H9 (cell line): ENCODE measurements at regions not wholly inside any gene's neighbourhood (a gene's known extent, or its start where the extent isn't known, plus 50 kb on each side); places are given as distances from the start of the nearest gene placed in this dataset.

ENCODE experiments used
- DNase-seq: peaks from one replicate; pipeline ENCODE4 v3.0.0-alpha.2; 2017
- H2AFZ ChIP-seq: one replicate; pipeline ENCODE4 v1.6.1; 2013; ENCODE audit warnings: mild to moderate bottlenecking, low read length, control low read depth, moderate library complexity
- H2AK5ac ChIP-seq: 2 replicates; pipeline ENCODE4 v1.6.1; 2013; ENCODE audit warnings: low read length, control low read depth, mixed read lengths; ENCODE audit not compliant: insufficient read length
- H2BK120ac ChIP-seq: one replicate; pipeline ENCODE4 v1.6.1; 2013; ENCODE audit warnings: low read depth, mild to moderate bottlenecking, low read length, control low read depth, inconsistent platforms; ENCODE audit not compliant: poor library complexity, severe bottlenecking
- H2BK12ac ChIP-seq: 2 replicates; pipeline ENCODE4 v1.6.1; 2013; ENCODE audit warnings: low read length, control low read depth, mixed read lengths, low read depth; ENCODE audit not compliant: insufficient read length
- H2BK15ac ChIP-seq: 2 replicates; pipeline ENCODE4 v1.6.1; 2013; ENCODE audit warnings: low read depth, low read length, control low read depth
- H2BK20ac ChIP-seq: one replicate; pipeline ENCODE4 v1.6.1; 2013; ENCODE audit warnings: low read depth, mild to moderate bottlenecking, low read length, control low read depth, inconsistent platforms; ENCODE audit not compliant: poor library complexity, severe bottlenecking
- H2BK5ac ChIP-seq: 2 replicates; pipeline ENCODE4 v1.6.1; 2013; ENCODE audit warnings: low read length, control low read depth, mixed read lengths; ENCODE audit not compliant: insufficient read length
- H3K14ac ChIP-seq: 2 replicates; pipeline ENCODE4 v1.6.1; 2013; ENCODE audit warnings: low read length, control low read depth; ENCODE audit not compliant: insufficient read depth
- H3K18ac ChIP-seq: 2 replicates; pipeline ENCODE4 v1.6.1; 2013; ENCODE audit warnings: low read depth, mild to moderate bottlenecking, mixed read lengths, low read length, control low read depth; ENCODE audit not compliant: insufficient read length
- H3K23ac ChIP-seq: 2 replicates; pipeline ENCODE4 v1.6.1; 2013; ENCODE audit warnings: low read length, control low read depth, mixed read lengths, low read depth; ENCODE audit not compliant: insufficient read length
- H3K23me2 ChIP-seq: 2 replicates; pipeline ENCODE4 v1.6.1; 2013; ENCODE audit warnings: low read depth, mild to moderate bottlenecking, mixed read lengths, low read length, control low read depth; ENCODE audit not compliant: insufficient read length, poor library complexity, severe bottlenecking
- H3K27ac ChIP-seq: 2 replicates; pipeline ENCODE4 v1.5.1; 2013; ENCODE audit warnings: low read length, control low read depth, mixed read lengths, low read depth; ENCODE audit not compliant: insufficient read length
- H3K27me3 ChIP-seq: 2 replicates; pipeline ENCODE4 v1.6.1; 2013; ENCODE audit warnings: low read length, control low read depth, inconsistent platforms; ENCODE audit not compliant: insufficient read depth
- H3K4ac ChIP-seq: 2 replicates; pipeline ENCODE4 v1.6.1; 2013; ENCODE audit warnings: low read depth, mild to moderate bottlenecking, control low read depth, inconsistent platforms, low read length, moderate library complexity
- H3K4me1 ChIP-seq: 2 replicates; pipeline ENCODE4 v1.6.1; 2013; ENCODE audit warnings: low read length, control low read depth, inconsistent platforms; ENCODE audit not compliant: insufficient read depth
- H3K4me2 ChIP-seq: 2 replicates; pipeline ENCODE4 v1.6.1; 2013; ENCODE audit warnings: low read length, control low read depth, mixed read lengths; ENCODE audit not compliant: insufficient read length, insufficient read depth
- H3K56ac ChIP-seq: 2 replicates; pipeline ENCODE4 v1.6.1; 2013; ENCODE audit warnings: low read depth, mild to moderate bottlenecking, mixed read lengths, low read length, control low read depth; ENCODE audit not compliant: insufficient read length
- H3K79me1 ChIP-seq: 2 replicates; pipeline ENCODE4 v1.6.1; 2013; ENCODE audit warnings: low read depth, mild to moderate bottlenecking, moderate library complexity, low read length, control low read depth, inconsistent platforms; ENCODE audit not compliant: insufficient read depth, poor library complexity, severe bottlenecking
- H3K79me2 ChIP-seq: 2 replicates; pipeline ENCODE4 v1.6.1; 2013; ENCODE audit warnings: low read length, control low read depth, inconsistent platforms; ENCODE audit not compliant: insufficient read depth
- H3K9ac ChIP-seq: 2 replicates; pipeline ENCODE4 v1.6.1; 2013; ENCODE audit warnings: low read length, control low read depth, mixed read lengths; ENCODE audit not compliant: insufficient read length; ENCODE audit errors: extremely low read depth
- H3K9me3 ChIP-seq: one replicate; pipeline ENCODE4 v1.6.1; 2013; ENCODE audit warnings: low read depth, low read length, inconsistent platforms; ENCODE audit not compliant: control insufficient read depth
- H3T11ph ChIP-seq: one replicate; pipeline ENCODE4 v1.6.1; 2013; ENCODE audit warnings: mild to moderate bottlenecking, low read length, control low read depth, inconsistent platforms
- H4K20me1 ChIP-seq: one replicate; pipeline ENCODE4 v1.6.1; 2013; ENCODE audit not compliant: control insufficient read depth, insufficient read length, insufficient read depth
- H4K5ac ChIP-seq: 2 replicates; pipeline ENCODE4 v1.6.1; 2013; ENCODE audit warnings: low read depth, mild to moderate bottlenecking, mixed read lengths, low read length, control low read depth; ENCODE audit not compliant: insufficient read length
- H4K8ac ChIP-seq: replicated peaks from 2 replicates; pipeline ENCODE4 v1.6.1; 2013; ENCODE audit warnings: low read length, control low read depth, mixed read lengths, low read depth; ENCODE audit not compliant: insufficient read length
- H4K91ac ChIP-seq: 2 replicates; pipeline ENCODE4 v1.6.1; 2013; ENCODE audit warnings: low read depth, mild to moderate bottlenecking, moderate library complexity, mixed read lengths, low read length, control low read depth; ENCODE audit not compliant: insufficient read length
- H3K27ac Mint-ChIP-seq, 3 experiments: 2 replicates in 2 of 3; 3 replicates in 1 of 3; pipeline ENCODE4 v1.8.0; 2020 to 2021; ENCODE audit warnings: mixed read lengths in 3 of 3, mild to moderate bottlenecking in 1 of 3, moderate library complexity in 1 of 3
- H3K27me3 Mint-ChIP-seq: 2 replicates; pipeline ENCODE4 v1.8.0; 2021; ENCODE audit warnings: low read depth, mild to moderate bottlenecking, moderate library complexity, mixed read lengths
- H3K36me3 Mint-ChIP-seq, 3 experiments: 2 replicates in 2 of 3; 3 replicates in 1 of 3; pipeline ENCODE4 v1.8.0; 2020 to 2021; ENCODE audit warnings: low read depth in 3 of 3, mixed read lengths in 3 of 3; ENCODE audit not compliant: insufficient read depth in 1 of 3
- H3K4me1 Mint-ChIP-seq, 2 experiments: 2 replicates each; pipeline ENCODE4 v1.8.0; 2020; ENCODE audit warnings: mixed read lengths in 2 of 2
- H3K4me3 Mint-ChIP-seq, 2 experiments: 2 replicates in 1 of 2; 3 replicates in 1 of 2; pipeline ENCODE4 v1.8.0; 2020 to 2021; ENCODE audit warnings: mild to moderate bottlenecking in 2 of 2, mixed read lengths in 2 of 2, moderate library complexity in 1 of 2
- H3K9me3 Mint-ChIP-seq, 2 experiments: 2 replicates in 1 of 2; 3 replicates in 1 of 2; pipeline ENCODE4 v1.8.0; 2020; ENCODE audit warnings: mild to moderate bottlenecking in 2 of 2, mixed read lengths in 2 of 2, moderate library complexity in 1 of 2
- CTCF ChIP-seq: fragments of 200-600 bp; sonication (generic); conservative IDR thresholded peaks from 3 replicates; pipeline ENCODE4 v1.8.0; 2021; ENCODE audit warnings: antibody characterized with exemption, mild to moderate bottlenecking
- WGBS: extraction: QIAGEN DNeasy Blood & Tissue Kit; methylation state at CpG from one replicate; pipeline ENCODE4 v1.1.7; 2013; ENCODE audit warnings: missing lambda C conversion rate, low lambda C conversion rate, mixed read lengths; ENCODE audit not compliant: insufficient read length; ENCODE audit errors: extremely low coverage; 5-methylcytosine and 5-hydroxymethylcytosine counted together

- H3K4me1 Mint-ChIP-seq, result no peaks in the 10 kb centered on the region
- H3K27ac Mint-ChIP-seq, result no peak overlapping the region
These were observed 746.3 kb upstream of the CHAC2 start for GRCh38 chr2:53021292-53021691.

More at GRCh38 chr2:53021292-53021691, 746.3 kb upstream of the CHAC2 start:
- H3K4me1 ChIP-seq, result no peaks in the 10 kb centered on the region
- H2AK5ac ChIP-seq, result no peak overlapping the region
- H3K79me2 ChIP-seq, result no peaks in the 10 kb centered on the region
- H2AFZ ChIP-seq, result no peak overlapping the region
- no peak overlapping the region for H3K4ac ChIP-seq
- no peak overlapping the region for H3K14ac ChIP-seq
- H3K36me3 Mint-ChIP-seq, result no peaks in the 10 kb centered on the region
- no peak overlapping the region for H2BK15ac ChIP-seq
- H3K27me3 Mint-ChIP-seq, result no peaks in the 10 kb centered on the region
- DNase-seq, result no peak
- no peak overlapping the region for H3K23ac ChIP-seq
- H4K91ac ChIP-seq, result no peak overlapping the region
- no peaks in the 10 kb centered on the region for H3K27me3 ChIP-seq
- no peak overlapping the region for H2BK120ac ChIP-seq
- no peak overlapping the region for H3K4me2 ChIP-seq
- H3K9me3 Mint-ChIP-seq, result no peaks in the 10 kb centered on the region
- no peaks in the 10 kb centered on the region for H3K23me2 ChIP-seq
- no peak overlapping the region for H3T11ph ChIP-seq
- H2BK5ac ChIP-seq, result no peak overlapping the region
- H4K8ac ChIP-seq, result no peak overlapping the region
- H3K9me3 ChIP-seq, result no peaks in the 10 kb centered on the region
- WGBS, result no CpG with 5 or more reads among the region's 3 CpGs
- no peak overlapping the region for H3K27ac ChIP-seq
- no peak overlapping the region for H2BK20ac ChIP-seq
- H4K20me1 ChIP-seq, result no peaks in the 10 kb centered on the region
- no peaks in the 10 kb centered on the region for H3K79me1 ChIP-seq
- no peak overlapping the region for H2BK12ac ChIP-seq
- H3K18ac ChIP-seq, result no peak overlapping the region
- H4K5ac ChIP-seq, result no peak overlapping the region
- H3K56ac ChIP-seq, result no peak overlapping the region
- no peak overlapping the region for H3K9ac ChIP-seq
- TF ChIP-seq CTCF, result no peak
- no peak overlapping the region for H3K4me3 Mint-ChIP-seq
